ENCODE measurements at regions not wholly inside any gene's neighbourhood (a gene's known extent, or its start where the extent isn't known, plus 50 kb on each side); places are given as distances from the start of the nearest gene placed in this dataset.
"Not testable (repeated sequence)": the region's sequence is repeated elsewhere in the genome, so short reads cannot be mapped to it uniquely, and the experiment has no call there.

DNA sequence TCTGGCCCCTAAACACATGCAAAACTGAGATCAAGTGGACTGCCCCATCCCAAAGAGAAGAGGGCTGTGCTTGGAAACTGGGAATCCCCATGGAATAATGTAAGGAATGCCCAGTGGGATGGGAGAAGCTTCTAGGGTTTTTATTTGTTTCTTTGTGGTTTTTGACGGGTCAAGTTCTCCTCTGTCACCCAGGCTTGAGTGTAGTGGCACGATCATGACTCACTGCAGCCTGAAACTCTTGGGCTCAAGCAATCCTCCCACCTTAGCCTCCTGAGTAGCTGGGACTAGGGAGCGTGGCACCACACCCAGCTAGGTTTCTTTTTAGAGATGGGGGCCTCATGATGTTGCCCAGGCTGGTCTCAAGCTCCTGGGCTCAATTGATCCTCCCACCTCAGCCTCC, 101.7 kb upstream of the ZSWIM2 start:
- H3K4me3 ChIP-seq (ENCODE audit: low read length) = no peak overlapping the region
- no peak for TF ChIP-seq ZNF274 (IDR thresholded peaks at IDR 0.05; ENCODE audit: low read depth, low read length)

DNA sequence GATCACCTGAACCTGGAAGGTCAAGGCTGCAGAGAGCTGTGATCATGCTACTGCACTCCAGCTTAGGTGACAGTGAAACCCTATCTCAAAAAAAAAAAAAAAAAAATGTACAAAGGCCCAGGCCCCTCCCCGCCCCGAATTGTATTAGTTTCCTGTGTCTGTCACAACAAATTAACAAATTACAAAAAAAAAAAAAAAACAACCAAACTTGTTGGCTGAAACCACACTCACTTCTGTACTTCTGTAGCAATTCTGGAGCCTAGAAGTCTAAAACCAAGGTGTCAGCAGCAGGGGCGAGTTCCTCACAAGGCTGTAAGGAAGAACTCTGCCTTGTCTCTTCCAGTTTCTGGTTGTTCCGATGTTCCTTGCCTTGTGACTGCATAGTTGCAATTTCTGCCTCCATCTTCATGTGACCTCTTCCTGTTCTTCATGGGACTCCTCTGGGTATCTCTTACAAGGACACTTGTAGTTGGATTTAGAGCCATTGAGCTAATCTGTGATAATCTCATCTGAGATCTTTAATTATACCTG, 100.8 kb upstream of the ZSWIM2 start:
- TF ChIP-seq ZNF274 (IDR thresholded peaks at IDR 0.05; ENCODE audit: low read depth, low read length) = no peak
- H3K4me3 ChIP-seq (ENCODE audit: low read length) = no peak overlapping the region

DNA sequence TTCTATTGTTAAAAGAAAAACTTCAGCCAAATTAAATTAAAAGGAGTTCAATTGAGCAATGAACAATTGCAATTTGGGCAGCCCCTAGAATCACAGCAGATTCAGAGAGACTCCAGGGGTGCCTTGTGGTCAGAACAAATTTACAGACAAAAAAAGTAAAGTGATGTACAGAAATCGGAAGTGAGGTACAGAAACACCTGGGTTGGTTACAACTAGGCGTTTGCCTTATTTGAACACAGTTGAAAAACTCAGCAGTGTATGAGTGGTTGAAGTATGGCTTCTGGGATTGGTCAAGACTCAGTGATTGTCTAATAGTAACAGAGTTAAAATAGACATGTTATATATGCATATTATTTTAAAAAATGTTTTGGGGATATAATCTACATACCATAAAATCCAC, 98.5 kb upstream of the ZSWIM2 start:
- H3K4me3 ChIP-seq (ENCODE audit: low read length) = no peak overlapping the region
- TF ChIP-seq ZNF274 (IDR thresholded peaks at IDR 0.05; ENCODE audit: low read depth, low read length) = no peak

DNA sequence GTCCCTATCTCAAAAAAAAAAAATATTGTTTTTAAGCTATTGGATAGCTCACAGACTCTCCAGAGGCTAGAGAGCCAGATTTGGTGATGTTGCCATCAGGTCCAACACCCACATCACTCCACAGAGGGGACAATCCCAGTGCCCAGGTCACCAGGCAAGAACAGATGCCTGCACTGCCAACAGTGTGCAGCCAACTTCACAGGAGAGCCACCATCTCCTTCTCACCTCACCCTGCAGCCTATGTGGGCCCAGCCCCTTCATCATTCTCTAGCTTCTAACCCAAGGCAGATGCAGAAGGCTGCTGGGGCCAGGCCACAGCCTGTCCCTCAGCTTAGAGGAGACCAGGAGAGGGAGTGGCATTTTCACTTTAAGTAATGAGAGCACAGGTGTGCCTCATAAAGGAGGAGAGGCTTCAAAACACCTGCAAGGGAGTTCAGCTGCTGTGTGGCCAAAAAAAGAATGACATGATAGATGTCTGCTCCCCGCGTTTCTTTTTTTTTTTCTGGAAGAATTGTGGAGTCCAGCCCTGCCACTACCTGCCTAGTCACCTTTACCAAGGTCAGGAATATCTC, 98.0 kb upstream of the ZSWIM2 start:
- no peak for TF ChIP-seq ZNF274 (IDR thresholded peaks at IDR 0.05; ENCODE audit: low read depth, low read length)
- no peak overlapping the region for H3K4me3 ChIP-seq (ENCODE audit: low read length)

DNA sequence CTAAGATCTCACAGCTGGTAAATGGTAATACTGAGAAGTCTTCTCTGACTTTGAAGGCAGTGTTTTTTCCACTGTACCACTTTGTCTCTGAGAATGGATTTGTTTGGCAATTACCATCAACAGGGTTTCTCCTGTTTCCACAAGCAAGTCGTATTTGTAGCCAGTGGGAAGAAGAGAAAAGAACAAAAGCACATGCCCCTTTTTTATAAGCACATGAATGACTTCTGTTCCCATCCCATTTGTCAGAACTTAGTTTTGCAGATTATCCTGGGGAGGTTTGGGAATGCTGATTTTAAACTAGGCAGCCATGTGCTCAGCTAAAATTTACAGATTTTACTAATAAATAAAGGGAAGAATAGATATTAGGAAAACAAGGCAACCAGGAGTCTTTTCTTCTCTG, 92.9 kb upstream of the ZSWIM2 start:
- no peak for TF ChIP-seq ZNF274 (IDR thresholded peaks at IDR 0.05; ENCODE audit: low read depth, low read length)
- H3K4me3 ChIP-seq (ENCODE audit: low read length) = no peak overlapping the region

DNA sequence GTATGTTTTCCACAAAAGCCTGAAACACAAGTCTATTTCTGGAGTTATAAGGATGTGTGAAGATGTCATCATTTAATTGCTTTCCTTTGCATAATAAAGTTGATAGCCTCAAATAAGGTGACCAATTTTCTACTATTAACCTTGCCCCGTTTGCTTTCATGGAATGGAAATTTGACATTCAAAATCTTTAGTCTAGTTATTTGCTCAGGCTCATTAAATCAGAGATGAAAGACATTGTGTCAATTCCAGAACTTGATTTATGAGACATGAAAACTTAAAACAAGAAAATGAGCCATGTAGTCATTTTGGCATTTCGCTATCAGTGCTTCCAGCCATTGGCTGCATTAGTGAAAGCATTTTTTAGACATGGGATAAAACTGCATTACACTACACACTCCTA, 91.5 kb upstream of the ZSWIM2 start:
- TF ChIP-seq ZNF274 (IDR thresholded peaks at IDR 0.05; ENCODE audit: low read depth, low read length) = no peak
- H3K4me3 ChIP-seq (ENCODE audit: low read length) = no peak overlapping the region

DNA sequence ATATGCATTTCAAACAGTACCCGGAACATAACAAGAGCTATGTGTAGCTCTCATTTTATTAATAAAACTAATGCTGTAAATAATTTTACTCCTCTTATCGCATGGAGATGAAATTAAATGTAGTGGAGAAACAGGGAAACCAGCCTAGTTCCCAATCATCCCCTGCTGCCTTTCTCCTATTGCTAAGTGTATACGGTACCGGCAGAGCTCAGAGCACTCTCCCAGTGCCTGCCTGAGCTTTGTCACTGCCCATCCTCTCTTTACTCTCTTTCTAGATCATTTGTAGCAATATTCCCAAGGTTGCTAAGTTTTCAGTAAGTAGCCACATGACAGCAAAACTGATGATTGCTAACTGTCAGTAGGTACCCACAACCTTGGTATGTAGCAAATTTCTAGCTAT, 85.5 kb upstream of the ZSWIM2 start:
- no peak for TF ChIP-seq ZNF274 (IDR thresholded peaks at IDR 0.05; ENCODE audit: low read depth, low read length)
- H3K4me3 ChIP-seq (ENCODE audit: low read length) = no peak overlapping the region

DNA sequence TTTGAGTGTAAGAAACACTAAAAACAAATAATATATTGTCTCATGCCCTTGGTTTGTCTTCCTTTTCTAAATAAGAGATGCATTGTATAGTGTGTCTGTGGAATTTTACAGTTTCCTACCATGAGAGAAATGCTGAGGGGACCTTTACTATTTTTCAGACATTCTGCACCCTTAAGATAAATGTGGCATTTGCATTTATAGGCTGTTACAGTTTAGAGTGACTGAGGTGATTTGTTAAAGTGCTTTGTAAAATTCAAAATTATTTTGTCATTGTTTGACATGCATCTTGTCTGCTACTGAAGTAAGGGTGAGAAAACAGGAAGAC, 78.9 kb upstream of the ZSWIM2 start:
- no peak overlapping the region for H3K4me3 ChIP-seq (ENCODE audit: low read length)
- no peak for TF ChIP-seq ZNF274 (IDR thresholded peaks at IDR 0.05; ENCODE audit: low read depth, low read length)

DNA sequence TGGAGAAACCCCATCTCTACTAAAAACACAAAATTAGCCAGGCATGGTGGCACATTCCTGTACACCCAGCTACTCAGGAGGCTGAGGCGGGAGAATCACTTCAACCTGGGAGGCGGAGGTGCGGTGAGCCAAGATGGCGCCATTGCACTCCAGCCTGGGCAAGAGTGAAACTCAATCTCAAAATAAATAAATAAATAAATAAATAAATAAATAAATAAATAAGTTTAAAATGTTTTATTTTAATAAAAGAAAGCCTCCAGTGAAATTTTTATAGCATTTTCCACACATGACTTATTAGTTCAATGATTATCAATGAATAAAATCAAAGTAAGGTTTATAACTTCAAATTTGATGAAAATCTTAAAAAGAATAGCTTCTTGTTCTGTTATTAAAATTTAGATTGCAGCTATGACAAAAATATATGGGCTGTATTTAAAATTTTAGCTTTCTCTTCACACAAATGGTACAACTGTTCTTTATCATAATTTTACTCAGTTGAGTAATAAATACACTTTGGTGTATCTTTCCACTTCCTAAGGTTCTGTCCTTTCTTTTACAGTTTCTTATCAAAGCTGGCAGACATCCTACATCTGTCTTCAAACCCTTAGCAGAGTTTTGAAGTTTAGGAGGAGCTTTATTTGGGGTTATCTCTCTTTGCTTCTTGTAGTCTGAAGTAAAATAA, 78.4 kb upstream of the ZSWIM2 start:
- no peak overlapping the region for H3K4me3 ChIP-seq (ENCODE audit: low read length)
- TF ChIP-seq ZNF274 (IDR thresholded peaks at IDR 0.05; ENCODE audit: low read depth, low read length) = no peak

DNA sequence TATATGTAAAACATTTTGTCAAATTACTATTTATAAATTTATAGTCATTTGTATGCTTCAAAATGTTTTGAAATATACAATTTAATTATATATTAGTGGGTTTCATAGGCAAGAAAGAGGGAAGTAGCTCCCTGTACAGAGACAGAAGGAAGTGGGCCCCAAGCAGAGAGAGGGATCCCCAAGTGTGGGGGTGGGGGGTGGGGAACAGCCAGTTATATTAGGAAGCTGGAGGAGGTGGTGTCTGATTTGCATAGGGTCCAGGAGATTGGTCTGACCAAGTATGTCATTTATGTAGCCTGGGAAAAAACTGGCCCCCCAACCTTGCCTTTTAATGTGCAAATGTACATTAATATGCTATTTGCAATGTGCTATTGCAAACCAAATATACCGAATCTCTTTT, 76.5 kb upstream of the ZSWIM2 start:
- TF ChIP-seq ZNF274 (IDR thresholded peaks at IDR 0.05; ENCODE audit: low read depth, low read length) = no peak
- no peak overlapping the region for H3K4me3 ChIP-seq (ENCODE audit: low read length)

DNA sequence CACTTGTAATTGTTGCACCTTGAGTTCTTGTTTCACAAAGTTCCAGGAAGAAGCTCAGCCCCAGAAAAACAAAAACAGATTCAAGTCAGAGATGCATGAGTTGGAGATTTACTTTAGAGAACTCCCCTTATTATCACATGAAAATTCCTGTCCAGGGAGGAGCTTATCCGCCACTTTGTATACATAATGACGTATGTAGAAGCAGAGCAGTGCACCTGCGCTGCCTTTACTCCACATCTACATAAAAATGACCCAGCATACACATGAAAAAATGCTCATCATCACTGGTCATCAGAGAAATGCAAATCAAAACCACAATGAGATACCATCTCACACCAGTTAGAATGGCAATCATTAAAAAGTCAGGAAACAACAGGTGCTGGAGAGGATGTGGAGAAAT, 73.3 kb upstream of the ZSWIM2 start:
- H3K4me3 ChIP-seq (ENCODE audit: low read length) = not testable (repeated sequence)

DNA sequence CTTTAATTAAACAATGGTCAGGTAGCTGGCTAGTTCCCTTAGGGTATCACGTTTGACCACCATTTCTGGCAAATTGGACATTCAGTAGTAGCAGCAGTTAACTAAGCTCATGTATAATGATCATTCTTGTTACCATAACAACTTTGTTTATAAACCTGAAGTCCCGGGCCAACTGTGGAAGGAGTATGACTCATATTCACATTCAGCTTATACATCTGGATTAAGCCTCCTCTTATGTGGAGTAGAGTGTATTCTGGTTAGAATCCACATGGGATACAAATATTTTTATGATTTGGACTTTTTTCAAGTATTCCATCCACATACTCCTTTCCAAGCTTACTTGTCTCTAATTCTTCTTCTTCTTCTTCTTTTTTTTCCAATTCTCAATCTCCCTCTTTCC, 70.3 kb upstream of the ZSWIM2 start:
- TF ChIP-seq ZNF274 (IDR thresholded peaks at IDR 0.05; ENCODE audit: low read depth, low read length) = no peak
- no peak overlapping the region for H3K4me3 ChIP-seq (ENCODE audit: low read length)

DNA sequence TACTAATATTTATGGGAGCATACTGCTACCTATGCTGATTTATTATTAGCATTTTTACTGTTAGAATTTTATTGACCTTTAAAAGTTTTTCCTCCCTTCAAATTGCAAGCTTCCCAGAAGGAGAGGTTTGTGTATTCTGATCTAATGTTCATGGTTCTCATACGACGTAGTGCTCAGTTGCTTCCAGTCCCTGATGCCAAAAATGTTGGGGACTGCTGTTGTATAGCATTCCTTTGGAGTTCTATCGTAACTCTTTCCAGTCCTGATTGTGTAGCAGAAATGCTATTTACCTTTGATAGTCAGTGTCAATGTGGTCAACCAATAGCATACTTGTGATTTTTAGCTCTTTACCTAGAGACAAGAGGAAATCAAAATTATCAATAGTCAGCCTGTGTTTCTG, 69.5 kb upstream of the ZSWIM2 start:
- no peak for TF ChIP-seq ZNF274 (IDR thresholded peaks at IDR 0.05; ENCODE audit: low read depth, low read length)
- no peak overlapping the region for H3K4me3 ChIP-seq (ENCODE audit: low read length)

DNA sequence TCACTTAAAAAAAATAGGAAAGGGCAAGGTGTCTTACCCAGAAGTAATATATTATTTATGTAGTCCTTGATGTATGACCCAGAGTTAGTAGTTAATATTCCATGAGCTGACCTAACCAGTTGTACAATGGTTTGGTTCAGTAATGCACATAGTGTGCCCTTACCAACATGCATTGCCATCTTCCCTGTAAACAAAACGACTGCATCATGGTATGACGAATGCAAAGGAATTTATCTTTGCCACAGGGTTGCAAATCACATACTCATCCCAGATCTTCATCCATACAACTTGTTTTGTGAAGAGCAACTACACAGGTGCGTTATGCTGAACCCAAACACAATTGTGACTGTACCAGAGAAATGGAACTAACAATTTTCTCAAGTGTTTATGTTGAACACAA, 68.9 kb upstream of the ZSWIM2 start:
- no peak overlapping the region for H3K4me3 ChIP-seq (ENCODE audit: low read length)
- no peak for TF ChIP-seq ZNF274 (IDR thresholded peaks at IDR 0.05; ENCODE audit: low read depth, low read length)

DNA sequence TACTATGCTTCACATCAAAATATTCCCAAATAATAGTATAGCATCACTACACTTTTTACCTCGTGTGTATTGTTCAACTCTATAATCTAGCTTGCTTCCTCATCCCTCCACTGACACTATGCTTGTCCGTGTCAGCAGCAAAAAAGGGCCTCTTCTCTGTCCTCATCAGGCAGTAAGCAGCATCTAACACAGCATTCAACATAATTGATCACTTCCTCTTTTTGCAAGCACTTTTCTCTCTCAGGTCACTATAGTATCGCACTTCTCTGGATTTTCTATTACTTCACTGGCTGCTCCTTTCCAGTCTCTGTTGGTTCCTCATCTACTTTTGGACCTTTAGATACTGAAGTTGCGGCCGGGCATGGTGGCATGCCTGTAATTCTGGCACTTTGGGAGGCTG, 64.9 kb upstream of the ZSWIM2 start:
- no peak for TF ChIP-seq ZNF274 (IDR thresholded peaks at IDR 0.05; ENCODE audit: low read depth, low read length)
- no peak overlapping the region for H3K4me3 ChIP-seq (ENCODE audit: low read length)

DNA sequence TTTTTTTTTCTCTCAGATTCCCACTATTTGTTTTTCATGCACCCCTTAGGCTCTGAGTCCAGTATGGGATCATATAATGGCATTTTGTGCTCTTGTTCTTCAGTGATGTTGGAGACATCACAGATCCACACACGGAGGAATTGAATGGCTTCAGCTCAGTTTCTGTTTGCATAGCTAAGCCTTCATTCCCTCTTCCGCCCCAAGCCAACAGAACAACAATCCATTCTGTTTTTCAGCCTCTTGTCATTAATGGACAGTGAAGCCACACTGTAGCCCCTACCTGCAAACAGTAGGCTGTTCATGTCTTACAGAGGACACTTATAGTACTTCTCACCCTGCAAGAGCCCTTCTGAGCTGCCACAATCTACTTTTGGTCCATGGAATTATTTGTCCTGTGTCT, 64.0 kb upstream of the ZSWIM2 start:
- H3K4me3 ChIP-seq (ENCODE audit: low read length) = no peak overlapping the region
- no peak for TF ChIP-seq ZNF274 (IDR thresholded peaks at IDR 0.05; ENCODE audit: low read depth, low read length)
